HepG2 (cell line): ENCODE measurements at regions not wholly inside any gene's neighbourhood (a gene's known extent, or its start where the extent isn't known, plus 50 kb on each side); places are given as distances from the start of the nearest gene placed in this dataset.

Experiments
- ATAC-seq: fragments of 200-7000 bp; cut with Tn5 transposase; 3 replicates; pipeline ENCODE4 v1.9.1; 2020; ENCODE audit warnings: mild to moderate bottlenecking, moderate library complexity
- BruUV-seq: library from RNA; stranded (reverse); fragments of 400-500 nt; replicated peaks from 2 replicates; lab custom pipeline; 2021; lab: Mats Ljungman, UMichigan
- CTCF ChIA-PET: fragments of 300-600 bp; formaldehyde crosslinking; extraction: SDS; loops from one replicate; lab custom pipeline; 2021; ENCODE audit warnings: low total read pairs, inconsistent platforms, low intra/inter-chr PET ratio; lab: Yijun Ruan, JAX
- POLR2A ChIA-PET: fragments of 350-600 bp; sonication (Branson Sonifier 250); formaldehyde crosslinking; loops from one replicate; lab custom pipeline; 2020; ENCODE audit warnings: antibody characterized with exemption, inconsistent platforms; lab: Yijun Ruan, JAX
- DNase-seq: peaks from one replicate; pipeline ENCODE4 v3.0.0-alpha.2; 2015; ENCODE audit warnings: low spot score
- FAIRE-seq: peaks from 3 replicates; lab custom pipeline; 2011; peaks lifted over from hg19 to GRCh38; lab: Jason Lieb, UNC
- H2AFZ ChIP-seq: one replicate; pipeline ENCODE4 v1.6.1; 2011; ENCODE audit warnings: low read length, inconsistent platforms
- H3K27ac ChIP-seq: fragments of 300-600 bp; 3 replicates; pipeline ENCODE4 v1.8.0; 2011; ENCODE audit warnings: mixed run types, mild to moderate bottlenecking, mixed read lengths, low read length, inconsistent platforms; ENCODE audit not compliant: insufficient read depth; ENCODE audit errors: extremely low read length
- H3K27me3 ChIP-seq, 2 experiments: fragments of 200-600 bp in 1 of 2; 2 replicates in 1 of 2; 3 replicates in 1 of 2; pipeline versions ENCODE4 v1.6.0 to v1.8.0; 2011; ENCODE audit warnings: low read length in 2 of 2, mild to moderate bottlenecking in 2 of 2, moderate library complexity in 2 of 2, inconsistent platforms in 1 of 2; ENCODE audit not compliant: insufficient read depth in 2 of 2, control insufficient read depth in 1 of 2
- H3K36me3 ChIP-seq, 2 experiments: fragments of 200-600 bp in 1 of 2; replicated peaks in 1 of 2; 2 replicates in 1 of 2; 3 replicates in 1 of 2; pipeline versions ENCODE4 v1.5.1 to v1.8.0; 2011; ENCODE audit warnings: low read length in 2 of 2, inconsistent platforms in 1 of 2; ENCODE audit not compliant: insufficient read depth in 2 of 2, control insufficient read depth in 1 of 2
- H3K4me1 ChIP-seq: 2 replicates; pipeline ENCODE4 v1.5.1; 2012; ENCODE audit warnings: low read length, inconsistent platforms; ENCODE audit not compliant: insufficient read depth
- H3K4me2 ChIP-seq: 2 replicates; pipeline ENCODE4 v1.6.0; 2011; ENCODE audit warnings: low read depth, low read length, inconsistent platforms
- H3K4me3 ChIP-seq, 3 experiments: fragments of 200-600 bp in 1 of 3; sonication (generic), shearing (Covaris generic) in 1 of 3; replicated peaks in 1 of 3; 2 replicates each; pipeline ENCODE4 v1.5.1; 2011 to 2016; ENCODE audit warnings: low read length in 3 of 3, inconsistent platforms in 2 of 3, low read depth in 2 of 3, mild to moderate bottlenecking in 2 of 3, control low read depth in 1 of 3, mixed read lengths in 1 of 3; ENCODE audit not compliant: insufficient read depth in 1 of 3
- H3K79me2 ChIP-seq: one replicate; pipeline ENCODE4 v1.6.1; 2011; ENCODE audit warnings: low read length, inconsistent platforms; ENCODE audit not compliant: insufficient read depth
- H3K9ac ChIP-seq: 2 replicates; pipeline ENCODE4 v1.6.0; 2011; ENCODE audit warnings: mild to moderate bottlenecking, low read depth, low read length, inconsistent platforms; ENCODE audit not compliant: insufficient read depth
- H3K9me3 ChIP-seq: 2 replicates; pipeline ENCODE4 v1.5.1; 2012; ENCODE audit warnings: mild to moderate bottlenecking, low read length
- H4K20me1 ChIP-seq: 2 replicates; pipeline ENCODE4 v1.6.0; 2011; ENCODE audit warnings: inconsistent platforms, mild to moderate bottlenecking, low read length, moderate library complexity; ENCODE audit not compliant: insufficient read depth
- CCDC6 ChIP-seq: sonication (generic); formaldehyde crosslinking; IDR thresholded peaks from 2 replicates; pipeline ENCODE4 v1.8.1; 2022; ENCODE audit warnings: mild to moderate bottlenecking, missing genetic modification reagents, moderate library complexity
- DR1 ChIP-seq: sonication (generic); formaldehyde crosslinking; IDR thresholded peaks from 2 replicates; pipeline ENCODE4 v1.8.0; 2021; ENCODE audit warnings: mild to moderate bottlenecking, missing genetic modification reagents, inconsistent platforms
- FOXA1 ChIP-seq, 2 experiments: fragments of 450-650 bp in 1 of 2; sonication (generic) in 1 of 2; formaldehyde crosslinking in 1 of 2; IDR thresholded peaks; 2 replicates each; pipeline versions ENCODE4 v1.4.0 to v1.6.1; 2016 to 2020; ENCODE audit warnings: missing genetic modification reagents in 1 of 2
- MAFK ChIP-seq, 2 experiments: IDR thresholded peaks in 1 of 2; conservative IDR thresholded peaks in 1 of 2; 2 replicates each; pipeline ENCODE4 v1.6.1; 2011; ENCODE audit warnings: improper control_type of control experiment in 2 of 2, low read length in 2 of 2
- MAZ ChIP-seq, 2 experiments: sonication (generic) in 1 of 2; formaldehyde crosslinking in 1 of 2; IDR thresholded peaks; 2 replicates each; pipeline versions ENCODE4 v1.5.0 to v1.6.1; 2012 to 2020; ENCODE audit warnings: low read depth in 2 of 2, mild to moderate bottlenecking in 2 of 2, borderline replicate concordance in 1 of 2, improper control_type of control experiment in 1 of 2, low read length in 1 of 2, missing genetic modification reagents in 1 of 2, moderate library complexity in 1 of 2
- PLRG1 ChIP-seq: fragments of 450-650 bp; conservative IDR thresholded peaks from 2 replicates; pipeline ENCODE4 v1.6.1; 2016
- PPARG ChIP-seq: conservative IDR thresholded peaks from 2 replicates; pipeline ENCODE4 v1.6.1; 2016; ENCODE audit warnings: missing biosample characterization, missing genetic modification reagents
- SETDB1 ChIP-seq: sonication (generic); formaldehyde crosslinking; IDR thresholded peaks from 2 replicates; pipeline ENCODE4 v1.5.1; 2020; ENCODE audit warnings: missing genetic modification reagents, mild to moderate bottlenecking, borderline replicate concordance
- SIX1 ChIP-seq: sonication (generic); formaldehyde crosslinking; IDR thresholded peaks from 2 replicates; pipeline ENCODE4 v1.4.0; 2020; ENCODE audit warnings: missing genetic modification reagents, borderline replicate concordance
- STAT5B ChIP-seq: sonication (generic); formaldehyde crosslinking; IDR thresholded peaks from 2 replicates; pipeline ENCODE4 v1.4.0; 2020; ENCODE audit warnings: missing genetic modification reagents
- TCF12 ChIP-seq, 2 experiments: fragments of 450-650 bp in 1 of 2; sonication (generic) in 1 of 2; formaldehyde crosslinking in 1 of 2; IDR thresholded peaks; 2 replicates each; pipeline versions ENCODE4 v1.6.1 to v1.8.0; 2017 to 2022; ENCODE audit warnings: antibody characterized with exemption in 1 of 2, mild to moderate bottlenecking in 1 of 2, missing genetic modification reagents in 1 of 2, moderate library complexity in 1 of 2
- ZMAT3 ChIP-seq: sonication (generic); formaldehyde crosslinking; conservative IDR thresholded peaks from 2 replicates; pipeline ENCODE4 v1.7.0; 2021; ENCODE audit warnings: missing genetic modification reagents
- ZNF143 ChIP-seq: sonication (generic); formaldehyde crosslinking; IDR thresholded peaks from 2 replicates; pipeline ENCODE4 v1.4.0; 2020; ENCODE audit warnings: missing genetic modification reagents
- ZNF180 ChIP-seq: sonication (generic); formaldehyde crosslinking; IDR thresholded peaks from 2 replicates; pipeline ENCODE4 v1.4.0; 2020; ENCODE audit warnings: low read depth, missing genetic modification reagents, borderline replicate concordance
- ZNF816 ChIP-seq: sonication (generic); formaldehyde crosslinking; IDR thresholded peaks from 2 replicates; pipeline ENCODE4 v1.8.0; 2022; ENCODE audit warnings: missing genetic modification reagents, mild to moderate bottlenecking, borderline replicate concordance
- WGBS: methylation state at CpG from one replicate; pipeline ENCODE4 v1.1.6; 2017; ENCODE audit warnings: low lambda C conversion rate; 5-methylcytosine and 5-hydroxymethylcytosine counted together
- in situ Hi-C: cut with HindIII; loops from 2 replicates; pipeline ENCODE4 v1.10.0; 2017; ENCODE audit warnings: low pct_unique_long_range_greater_than_20kb; ENCODE audit not compliant: extremely low pct_ligation_motif_present
- intact Hi-C: fragments of 100-400 bp; cut with micrococcal nuclease; formaldehyde crosslinking; loops from one replicate; pipeline ENCODE4 v1.10.0; 2022; ENCODE audit not compliant: unreplicated experiment
- TF ChIP-seq, protein P1 (sequence below): sonication (generic); formaldehyde crosslinking; IDR thresholded peaks from 2 replicates; pipeline ENCODE4 v1.9.0; 2021; ENCODE audit warnings: missing genetic modification reagents, mild to moderate bottlenecking, borderline replicate concordance

DNA sequence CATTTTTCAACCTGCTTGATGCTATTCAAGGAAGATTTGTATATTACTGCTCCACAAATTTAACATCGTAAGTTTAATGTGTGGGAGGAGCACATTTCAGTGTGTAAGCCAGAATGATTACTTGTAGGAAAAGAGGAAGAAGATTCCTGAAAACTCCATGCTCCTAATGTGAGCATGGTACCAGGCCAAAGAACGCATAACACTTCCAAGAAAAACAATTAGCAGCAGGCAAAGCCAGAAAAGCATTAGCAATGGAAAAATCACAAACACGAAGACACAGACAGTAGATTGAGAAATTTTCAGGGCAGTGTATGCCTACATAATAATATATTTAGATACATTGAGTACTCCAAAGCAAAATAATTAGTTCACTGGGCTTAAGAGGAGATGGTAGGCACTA lies 96.6 kb upstream of the CBLB start:
- in situ Hi-C loops = no loop called here
- FAIRE-seq = no peak
- CTCF ChIA-PET = no interaction called here

GRCh38 chr3:105967117-105967516 lies 98.3 kb upstream of the CBLB start:
- 0 out of 5 replicates have a peak, but pooled peaks cover 0 to 4% of the 10 kb centered on the region in 2 experiments for H3K27me3 ChIP-seq
- ChIA-PET CTCF (no interaction called here), POLR2A (no interaction called here)
- no peak overlapping the region for H2AFZ ChIP-seq
- H3K4me2 ChIP-seq = no peak overlapping the region
- no peak overlapping the region for H3K4me3 ChIP-seq
- intact Hi-C loops = no loop called here
- 45% methylated on average over 1 of the region's 1 CpG for WGBS
- no peak overlapping the region for H3K27ac ChIP-seq
- FAIRE-seq (no peak), DNase-seq (no peak), ATAC-seq (no peak)
- no peaks in the 10 kb centered on the region for H3K79me2 ChIP-seq
- H4K20me1 ChIP-seq = no peaks in the 10 kb centered on the region
- in situ Hi-C loops = no loop called here
- no peak overlapping the region for H3K9ac ChIP-seq
- no peaks in the 10 kb centered on the region for H3K36me3 ChIP-seq
- peaks cover 15% of the 10 kb centered on the region for H3K4me1 ChIP-seq
- BruUV-seq = no TSS peak
- H3K9me3 ChIP-seq = peaks cover 19% of the 10 kb centered on the region
- TF ChIP-seq TCF12 (IDR thresholded peaks at IDR 0.05) = no peak
- no peak for TF ChIP-seq TCF12 (CRISPR knock-in tag; IDR thresholded peaks at IDR 0.05)
- TF ChIP-seq DR1 = no peak
- TF ChIP-seq STAT5B (CRISPR knock-in tag) = no peak

More for the DNA sequence above, 96.6 kb upstream of the CBLB start:
- H4K20me1 ChIP-seq = no peaks in the 10 kb centered on the region
- no peak overlapping the region for H3K9ac ChIP-seq
- DNase-seq (no peak), ATAC-seq (no peak)
- no peak overlapping the region for H2AFZ ChIP-seq
- H3K4me2 ChIP-seq = no peak overlapping the region
- H3K79me2 ChIP-seq = no peaks in the 10 kb centered on the region
- H3K4me3 ChIP-seq = no peak overlapping the region
- POLR2A ChIA-PET = no interaction called here
- BruUV-seq = no TSS peak
- H3K27me3 ChIP-seq = 0 out of 5 replicates have a peak, but pooled peaks cover 0 to 4% of the 10 kb centered on the region in 2 experiments
- H3K27ac ChIP-seq = no peak overlapping the region
- H3K4me1 ChIP-seq = peaks cover 19% of the 10 kb centered on the region
- peaks cover 3% of the 10 kb centered on the region; the same call in 1 of the 2 replicates for H3K9me3 ChIP-seq
- WGBS = 44% methylated on average over 3 of the region's 3 CpGs
- H3K36me3 ChIP-seq = no peaks in the 10 kb centered on the region
- TF ChIP-seq MAZ (IDR thresholded peaks at IDR 0.05; ENCODE audit: borderline replicate concordance, low read depth, low read length) (no peak), MAZ (CRISPR knock-in tag; IDR thresholded peaks at IDR 0.05; ENCODE audit: low read depth) (no peak), SETDB1 (CRISPR knock-in tag) (no peak), SIX1 (no peak), ZNF143 (no peak), PLRG1 (no peak), MAFK (conservative IDR thresholded peaks at IDR 0.05 in 1 of 2, IDR thresholded peaks at IDR 0.05 in 1 of 2; ENCODE audit: low read length in 2 of 2) (no peak), FOXA1 (IDR thresholded peaks at IDR 0.05) (no peak), FOXA1 (CRISPR knock-in tag; IDR thresholded peaks at IDR 0.05) (no peak), PPARG (CRISPR knock-in tag) (no peak), ZMAT3 (CRISPR knock-in tag) (no peak), ZNF180 (CRISPR knock-in tag) (no peak), CCDC6 (CRISPR knock-in tag) (no peak), ZNF816 (CRISPR knock-in tag) (no peak)
- TF ChIP-seq, protein P1, sequence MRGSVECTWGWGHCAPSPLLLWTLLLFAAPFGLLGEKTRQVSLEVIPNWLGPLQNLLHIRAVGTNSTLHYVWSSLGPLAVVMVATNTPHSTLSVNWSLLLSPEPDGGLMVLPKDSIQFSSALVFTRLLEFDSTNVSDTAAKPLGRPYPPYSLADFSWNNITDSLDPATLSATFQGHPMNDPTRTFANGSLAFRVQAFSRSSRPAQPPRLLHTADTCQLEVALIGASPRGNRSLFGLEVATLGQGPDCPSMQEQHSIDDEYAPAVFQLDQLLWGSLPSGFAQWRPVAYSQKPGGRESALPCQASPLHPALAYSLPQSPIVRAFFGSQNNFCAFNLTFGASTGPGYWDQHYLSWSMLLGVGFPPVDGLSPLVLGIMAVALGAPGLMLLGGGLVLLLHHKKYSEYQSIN (CRISPR knock-in tag) = no peak
- intact Hi-C loops = no loop called here
